ENCODE measurements at regions not wholly inside any gene's neighbourhood (a gene's known extent, or its start where the extent isn't known, plus 50 kb on each side); places are given as distances from the start of the nearest gene placed in this dataset.

GRCh38 chr3:43902415-43902814 lies 211.7 kb downstream of the ABHD5 start:
- no peak for DNase-seq

- DNase-seq: no peak
Observed at GRCh38 chr3:43905157-43905556, 214.4 kb downstream of the ABHD5 start.

- DNase-seq: no peak
Observed at GRCh38 chr3:43906849-43907507, 216.2 kb downstream of the ABHD5 start.

- no peak for DNase-seq
Observed at GRCh38 chr3:43907508-43907858, 216.7 kb downstream of the ABHD5 start.

DNA sequence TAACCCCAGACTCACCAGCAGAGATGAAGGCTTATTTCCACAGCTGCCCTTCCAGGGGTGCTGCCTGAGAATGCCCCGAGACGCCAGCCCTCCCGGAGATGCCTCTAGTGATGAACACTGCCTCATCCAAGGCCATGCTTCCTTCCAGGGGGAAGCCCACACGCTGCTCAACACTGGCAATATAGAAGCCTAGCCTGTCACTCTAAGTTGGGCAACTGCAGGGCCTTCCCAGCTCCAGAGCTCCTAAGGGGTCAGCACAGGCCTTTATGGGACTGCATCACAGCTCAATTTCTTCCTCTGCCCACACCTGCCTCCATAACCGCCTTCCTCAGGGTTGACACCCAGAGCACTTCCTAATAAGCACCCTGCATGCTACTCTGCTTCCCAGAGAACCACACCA lies 217.7 kb downstream of the ABHD5 start:
- DNase-seq: no peak

GRCh38 chr3:43909149-43909548 lies 218.4 kb downstream of the ABHD5 start:
- no peak for DNase-seq

DNA sequence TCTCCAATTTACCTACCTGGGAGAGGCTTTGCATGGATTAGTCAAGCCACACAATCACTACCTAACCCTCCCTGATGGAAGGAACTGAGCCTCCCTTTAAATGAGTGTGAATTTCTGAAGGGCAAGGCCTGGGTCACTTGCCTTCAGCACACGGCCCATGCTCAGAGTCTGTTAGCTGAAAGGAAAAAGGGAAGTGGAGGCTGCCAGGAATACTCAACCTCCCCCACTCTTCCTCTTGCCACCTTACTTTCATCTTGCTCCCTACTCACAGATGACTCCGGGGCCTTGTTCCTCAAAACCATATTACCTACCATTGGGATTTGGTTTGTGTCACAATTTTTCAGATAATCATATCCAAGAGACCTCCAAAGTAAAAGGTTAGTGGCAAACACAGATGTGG lies 220.0 kb downstream of the ABHD5 start:
- DNase-seq: no peak

GRCh38 chr3:43913036-43913948 lies 222.6 kb downstream of the ABHD5 start:
- DNase-seq: no peak

DNA sequence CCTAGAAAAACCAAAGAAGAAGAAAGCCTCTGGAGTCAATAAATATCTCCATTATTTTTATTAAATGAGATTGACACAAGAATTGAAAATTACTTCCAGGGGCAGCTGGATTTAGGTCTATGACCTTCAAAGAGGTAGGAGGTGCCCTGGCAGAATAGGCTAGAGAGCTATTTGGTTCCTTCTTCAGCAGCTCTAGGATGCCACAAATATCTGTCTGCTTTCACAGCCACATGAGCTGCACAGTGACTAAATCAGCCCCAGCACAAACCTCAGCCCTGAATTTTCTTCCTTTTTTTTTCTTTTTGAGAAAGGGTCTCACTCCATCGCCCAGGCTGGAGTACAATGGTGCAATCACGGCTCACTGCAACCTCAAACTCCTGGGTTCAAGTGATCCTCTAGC lies 223.5 kb downstream of the ABHD5 start:
- no peak for DNase-seq

DNA sequence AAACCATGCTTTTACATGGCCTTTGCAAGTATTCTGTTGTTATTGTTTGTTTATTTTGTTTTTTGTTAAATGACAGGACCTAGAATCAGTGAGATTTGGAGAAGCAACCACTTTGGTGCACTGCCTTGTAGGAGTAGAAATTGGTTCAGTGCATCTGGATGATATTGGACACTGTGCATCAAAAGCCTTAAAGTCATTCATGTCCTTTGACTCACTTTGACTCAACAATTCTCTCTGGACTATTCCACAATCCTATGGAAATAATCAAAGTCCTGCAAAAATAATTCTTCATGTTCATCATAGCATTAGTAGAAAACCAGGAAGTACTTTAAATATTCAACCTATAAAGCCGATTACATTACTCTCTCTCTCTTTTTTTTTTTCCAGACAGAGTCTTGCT lies 224.8 kb downstream of the ABHD5 start:
- no peak for DNase-seq

DNA sequence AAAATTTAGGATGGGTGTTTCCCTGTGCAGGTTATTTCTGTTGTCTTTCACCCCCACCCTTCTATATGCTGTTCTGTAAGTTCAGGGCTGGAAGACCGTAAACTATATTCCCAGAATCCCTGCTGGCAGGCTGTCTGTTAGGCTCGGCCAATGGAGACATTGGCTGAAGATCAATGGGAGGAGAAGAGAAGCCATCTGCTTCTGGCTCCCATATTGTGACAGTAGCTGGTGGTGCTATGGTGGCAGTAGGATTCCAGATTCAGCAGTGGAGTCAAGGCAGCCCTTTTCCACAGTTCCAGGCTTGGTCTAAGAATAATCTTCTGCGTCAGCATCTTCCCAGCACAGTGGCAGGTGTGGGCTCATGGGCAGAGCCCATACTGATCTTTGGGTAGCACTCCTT lies 226.6 kb downstream of the ABHD5 start:
- DNase-seq: no peak

DNA sequence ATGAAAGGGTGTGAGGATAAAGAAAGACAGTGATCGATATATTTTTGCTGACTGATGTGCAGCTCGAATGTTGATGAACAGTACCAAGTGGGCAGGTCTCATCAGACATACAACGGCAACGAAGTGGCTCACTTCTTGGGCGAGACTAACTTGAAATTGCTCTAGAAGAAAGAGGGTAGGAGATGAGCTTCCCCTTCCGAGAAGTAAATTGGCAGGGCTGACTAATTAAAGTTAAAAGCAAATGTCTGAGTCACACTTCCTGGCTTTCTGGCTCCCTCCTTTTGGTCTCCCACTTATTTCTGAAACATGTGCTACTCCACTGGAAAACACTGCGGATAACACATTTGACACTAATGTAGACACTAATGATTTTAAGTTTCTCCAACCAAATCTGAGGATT lies 228.3 kb downstream of the ABHD5 start:
- DNase-seq: no peak

- DNase-seq: no peak
Observed at GRCh38 chr3:43921056-43921648, 230.4 kb downstream of the ABHD5 start.

GRCh38 chr3:43922374-43922773 lies 231.6 kb downstream of the ABHD5 start:
- DNase-seq: no peak

DNA sequence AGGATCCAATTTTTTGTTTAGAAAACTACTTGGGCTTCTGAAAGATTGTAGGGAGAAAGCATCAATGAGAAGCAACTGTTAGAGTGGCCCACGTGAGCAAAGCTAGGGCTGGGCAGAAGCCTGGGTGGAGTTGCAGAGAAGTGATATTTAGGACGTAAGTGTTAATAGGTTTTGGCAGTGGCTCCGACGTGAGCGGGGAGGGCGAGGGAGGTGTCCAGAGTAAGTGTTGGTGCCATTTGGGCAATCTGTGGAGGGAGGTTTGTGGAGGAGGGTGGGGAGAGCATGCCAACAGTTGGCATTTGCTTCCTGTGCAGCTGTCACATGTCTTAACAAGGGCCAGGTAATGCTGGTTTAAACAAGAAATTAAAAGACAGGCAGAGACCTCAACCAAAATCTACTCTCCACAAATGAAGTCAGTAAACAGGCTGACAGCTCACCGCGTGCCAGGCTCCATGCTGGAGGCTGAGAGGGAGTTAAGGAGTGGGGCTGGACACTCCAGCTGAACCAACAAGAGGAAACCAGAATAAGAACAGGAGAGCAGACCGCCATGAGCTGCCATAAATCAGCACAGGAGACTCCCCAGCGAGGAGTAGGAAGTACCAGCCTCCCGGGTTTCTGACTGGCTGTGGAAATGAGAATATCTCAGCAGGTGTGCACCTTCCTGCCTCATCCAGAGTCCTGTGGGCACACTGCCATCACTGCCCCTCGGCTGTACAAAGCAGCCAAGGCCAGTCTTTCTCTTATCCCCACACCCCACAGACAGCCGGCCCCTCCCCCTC lies 232.6 kb downstream of the ABHD5 start:
- no peak for DNase-seq

GRCh38 chr3:43926055-43926454 lies 235.3 kb downstream of the ABHD5 start:
- no peak for DNase-seq

GRCh38 chr3:43932921-43933320 lies 242.2 kb downstream of the ABHD5 start:
- no peak for DNase-seq

DNA sequence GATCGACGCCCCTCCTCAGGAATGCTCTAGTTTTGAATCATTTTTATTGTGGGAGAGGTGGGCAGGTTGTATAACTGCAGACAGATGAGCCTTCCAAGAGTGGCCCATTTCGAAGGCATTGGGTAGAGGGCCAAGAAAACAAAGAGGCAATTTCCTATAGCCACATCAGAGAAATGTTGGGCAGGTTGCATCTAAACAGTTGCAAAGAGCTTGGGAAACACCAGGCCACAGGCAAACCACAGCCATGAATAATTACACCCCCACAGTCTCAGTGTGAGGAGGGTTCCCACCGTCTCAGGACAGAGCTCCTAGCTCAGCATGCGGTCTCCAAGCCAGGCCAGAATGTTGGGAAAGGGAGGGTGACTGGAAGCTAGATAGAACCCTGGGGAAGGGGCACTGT lies 257.3 kb downstream of the ABHD5 start:
- no peak for DNase-seq

GRCh38 chr3:43949594-43949993 lies 258.9 kb downstream of the ABHD5 start:
- no peak for DNase-seq

GRCh38 chr3:43950775-43951174 lies 260.0 kb downstream of the ABHD5 start:
- DNase-seq: no peak

- no peak for DNase-seq
Observed at GRCh38 chr3:43951813-43952212, 261.1 kb downstream of the ABHD5 start.

GRCh38 chr3:43953380-43953779 lies 262.6 kb downstream of the ABHD5 start:
- DNase-seq: no peak
